ENCODE measurements at regions not wholly inside any gene's neighbourhood (a gene's known extent, or its start where the extent isn't known, plus 50 kb on each side); places are given as distances from the start of the nearest gene placed in this dataset.
A peak's percentile ranks its signal among the peaks of the same experiment; 100 is the strongest.

GRCh38 chr2:45167920-45168629 lies 158.8 kb upstream of the SIX2 start:
- Histone ChIP-seq H3K27ac (ENCODE audit: low read length) (no peak overlapping the region), H3K36me3 (replicated peaks; ENCODE audit: insufficient read depth, low read length) (no peaks in the 10 kb centered on the region), H3K27me3 (replicated peaks; ENCODE audit: insufficient read depth, low read length) (no peaks in the 10 kb centered on the region), H3F3A (ENCODE audit: insufficient read depth, low read length) (no peaks in the 10 kb centered on the region), H3K9ac (ENCODE audit: low read length) (peak overlapping the region; percentile 75; the same call in 1 of the 2 replicates), H3K4me2 (ENCODE audit: low read depth, low read length) (peak overlapping the region; percentile 89; the same call in 1 of the 2 replicates), H2AFZ (ENCODE audit: low read length) (peak overlapping the region; percentile 82; the same call in 1 of the 2 replicates), H3K79me2 (ENCODE audit: low read length) (no peaks in the 10 kb centered on the region), H3K4me1 (ENCODE audit: low read length) (no peaks in the 10 kb centered on the region), H4K20me1 (ENCODE audit: insufficient read depth, low read length) (no peaks in the 10 kb centered on the region), H3K9me2 (replicated peaks; ENCODE audit: insufficient read depth, low read length) (no peaks in the 10 kb centered on the region), H3K4me3 (ENCODE audit: low read length) (peak overlapping the region; percentile 78), H3K9me3 (replicated peaks; ENCODE audit: insufficient read depth, low read length) (no peaks in the 10 kb centered on the region)
- TF ChIP-seq EZH2phosphoT487 (IDR thresholded peaks at IDR 0.05; ENCODE audit: low read length) (no peak), EZH2 (optimal IDR thresholded peaks at IDR 0.05; ENCODE audit: low read depth, low read length) (no peak), CTCF (IDR thresholded peaks at IDR 0.05; ENCODE audit: low read length) (no peak)
- DNase-seq = no peak

GRCh38 chr2:45166229-45166890 lies 157.1 kb upstream of the SIX2 start:
- Histone ChIP-seq H3F3A (ENCODE audit: insufficient read depth, low read length) (no peaks in the 10 kb centered on the region), H3K79me2 (ENCODE audit: low read length) (no peaks in the 10 kb centered on the region), H3K9me2 (replicated peaks; ENCODE audit: insufficient read depth, low read length) (no peaks in the 10 kb centered on the region), H3K9ac (ENCODE audit: low read length) (no peak overlapping the region), H3K4me2 (ENCODE audit: low read depth, low read length) (no peak overlapping the region), H3K4me1 (ENCODE audit: low read length) (no peaks in the 10 kb centered on the region), H3K9me3 (replicated peaks; ENCODE audit: insufficient read depth, low read length) (no peaks in the 10 kb centered on the region), H3K4me3 (ENCODE audit: low read length) (no peak overlapping the region), H3K27me3 (replicated peaks; ENCODE audit: insufficient read depth, low read length) (no peaks in the 10 kb centered on the region), H4K20me1 (ENCODE audit: insufficient read depth, low read length) (no peaks in the 10 kb centered on the region), H3K27ac (ENCODE audit: low read length) (no peak overlapping the region), H3K36me3 (replicated peaks; ENCODE audit: insufficient read depth, low read length) (no peaks in the 10 kb centered on the region), H2AFZ (ENCODE audit: low read length) (no peak overlapping the region)
- TF ChIP-seq EZH2phosphoT487 (IDR thresholded peaks at IDR 0.05; ENCODE audit: low read length) (no peak), CTCF (IDR thresholded peaks at IDR 0.05; ENCODE audit: low read length) (no peak), EZH2 (optimal IDR thresholded peaks at IDR 0.05; ENCODE audit: low read depth, low read length) (no peak)
- no peak for DNase-seq

GRCh38 chr2:45162711-45163110 lies 153.5 kb upstream of the SIX2 start:
- Histone ChIP-seq H3K9ac (ENCODE audit: low read length) (no peak overlapping the region), H3K4me2 (ENCODE audit: low read depth, low read length) (no peak overlapping the region), H3K79me2 (ENCODE audit: low read length) (no peaks in the 10 kb centered on the region), H3K4me3 (ENCODE audit: low read length) (no peak overlapping the region), H2AFZ (ENCODE audit: low read length) (no peak overlapping the region), H3K36me3 (replicated peaks; ENCODE audit: insufficient read depth, low read length) (no peaks in the 10 kb centered on the region), H3K9me3 (replicated peaks; ENCODE audit: insufficient read depth, low read length) (no peaks in the 10 kb centered on the region), H3K4me1 (ENCODE audit: low read length) (no peaks in the 10 kb centered on the region), H3K27ac (ENCODE audit: low read length) (no peak overlapping the region), H3K27me3 (replicated peaks; ENCODE audit: insufficient read depth, low read length) (no peaks in the 10 kb centered on the region), H3K9me2 (replicated peaks; ENCODE audit: insufficient read depth, low read length) (no peaks in the 10 kb centered on the region), H4K20me1 (ENCODE audit: insufficient read depth, low read length) (no peaks in the 10 kb centered on the region), H3F3A (ENCODE audit: insufficient read depth, low read length) (no peaks in the 10 kb centered on the region)
- DNase-seq = no peak
- TF ChIP-seq EZH2 (optimal IDR thresholded peaks at IDR 0.05; ENCODE audit: low read depth, low read length) (no peak), CTCF (IDR thresholded peaks at IDR 0.05; ENCODE audit: low read length) (no peak), EZH2phosphoT487 (IDR thresholded peaks at IDR 0.05; ENCODE audit: low read length) (no peak)
